A673 (cell line): ENCODE measurements at regions not wholly inside any gene's neighbourhood (a gene's known extent, or its start where the extent isn't known, plus 50 kb on each side); places are given as distances from the start of the nearest gene placed in this dataset.

Experiments
- CTCF ChIP-seq: fragments of 300-800, 200-600 bp; sonication (generic); conservative IDR thresholded peaks from 2 replicates; pipeline ENCODE4 v1.5.1; 2017; ENCODE audit warnings: low read depth, mild to moderate bottlenecking, antibody characterized with exemption, low read length, moderate library complexity, mixed read lengths
- EZH2 ChIP-seq: fragments of 200-600 bp; sonication (generic); IDR thresholded peaks from 2 replicates; pipeline ENCODE4 v1.6.1; 2017; ENCODE audit warnings: borderline replicate concordance, low read depth, mild to moderate bottlenecking, mixed read lengths, antibody characterized with exemption, low read length; ENCODE audit not compliant: poor library complexity, severe bottlenecking

- no peak for TF ChIP-seq CTCF
- no peak for TF ChIP-seq EZH2
These were observed 190.4 kb upstream of the RPRM start for GRCh38 chr2:153668923-153669322.
